HepG2 (cell line): ENCODE measurements at regions not wholly inside any gene's neighbourhood (a gene's known extent, or its start where the extent isn't known, plus 50 kb on each side); places are given as distances from the start of the nearest gene placed in this dataset.

Experiments
- ATAC-seq: fragments of 200-7000 bp; cut with Tn5 transposase; 3 replicates; pipeline ENCODE4 v1.9.1; 2020; ENCODE audit warnings: mild to moderate bottlenecking, moderate library complexity
- BruUV-seq: library from RNA; stranded (reverse); fragments of 400-500 nt; replicated peaks from 2 replicates; lab custom pipeline; 2021; lab: Mats Ljungman, UMichigan
- CTCF ChIA-PET: fragments of 300-600 bp; formaldehyde crosslinking; extraction: SDS; loops from one replicate; lab custom pipeline; 2021; ENCODE audit warnings: low total read pairs, inconsistent platforms, low intra/inter-chr PET ratio; lab: Yijun Ruan, JAX
- POLR2A ChIA-PET: fragments of 350-600 bp; sonication (Branson Sonifier 250); formaldehyde crosslinking; loops from one replicate; lab custom pipeline; 2020; ENCODE audit warnings: antibody characterized with exemption, inconsistent platforms; lab: Yijun Ruan, JAX
- DNase-seq: peaks from one replicate; pipeline ENCODE4 v3.0.0-alpha.2; 2015; ENCODE audit warnings: low spot score
- FAIRE-seq: peaks from 3 replicates; lab custom pipeline; 2011; peaks lifted over from hg19 to GRCh38; lab: Jason Lieb, UNC
- H2AFZ ChIP-seq: one replicate; pipeline ENCODE4 v1.6.1; 2011; ENCODE audit warnings: low read length, inconsistent platforms
- H3K27ac ChIP-seq: fragments of 300-600 bp; 3 replicates; pipeline ENCODE4 v1.8.0; 2011; ENCODE audit warnings: mixed run types, mild to moderate bottlenecking, mixed read lengths, low read length, inconsistent platforms; ENCODE audit not compliant: insufficient read depth; ENCODE audit errors: extremely low read length
- H3K27me3 ChIP-seq, 2 experiments: fragments of 200-600 bp in 1 of 2; 2 replicates in 1 of 2; 3 replicates in 1 of 2; pipeline versions ENCODE4 v1.6.0 to v1.8.0; 2011; ENCODE audit warnings: low read length in 2 of 2, mild to moderate bottlenecking in 2 of 2, moderate library complexity in 2 of 2, inconsistent platforms in 1 of 2; ENCODE audit not compliant: insufficient read depth in 2 of 2, control insufficient read depth in 1 of 2
- H3K36me3 ChIP-seq, 2 experiments: fragments of 200-600 bp in 1 of 2; replicated peaks in 1 of 2; 2 replicates in 1 of 2; 3 replicates in 1 of 2; pipeline versions ENCODE4 v1.5.1 to v1.8.0; 2011; ENCODE audit warnings: low read length in 2 of 2, inconsistent platforms in 1 of 2; ENCODE audit not compliant: insufficient read depth in 2 of 2, control insufficient read depth in 1 of 2
- H3K4me1 ChIP-seq: 2 replicates; pipeline ENCODE4 v1.5.1; 2012; ENCODE audit warnings: low read length, inconsistent platforms; ENCODE audit not compliant: insufficient read depth
- H3K4me2 ChIP-seq: 2 replicates; pipeline ENCODE4 v1.6.0; 2011; ENCODE audit warnings: low read depth, low read length, inconsistent platforms
- H3K4me3 ChIP-seq, 3 experiments: fragments of 200-600 bp in 1 of 3; sonication (generic), shearing (Covaris generic) in 1 of 3; replicated peaks in 1 of 3; 2 replicates each; pipeline ENCODE4 v1.5.1; 2011 to 2016; ENCODE audit warnings: low read length in 3 of 3, inconsistent platforms in 2 of 3, low read depth in 2 of 3, mild to moderate bottlenecking in 2 of 3, control low read depth in 1 of 3, mixed read lengths in 1 of 3; ENCODE audit not compliant: insufficient read depth in 1 of 3
- H3K79me2 ChIP-seq: one replicate; pipeline ENCODE4 v1.6.1; 2011; ENCODE audit warnings: low read length, inconsistent platforms; ENCODE audit not compliant: insufficient read depth
- H3K9ac ChIP-seq: 2 replicates; pipeline ENCODE4 v1.6.0; 2011; ENCODE audit warnings: mild to moderate bottlenecking, low read depth, low read length, inconsistent platforms; ENCODE audit not compliant: insufficient read depth
- H3K9me3 ChIP-seq: 2 replicates; pipeline ENCODE4 v1.5.1; 2012; ENCODE audit warnings: mild to moderate bottlenecking, low read length
- H4K20me1 ChIP-seq: 2 replicates; pipeline ENCODE4 v1.6.0; 2011; ENCODE audit warnings: inconsistent platforms, mild to moderate bottlenecking, low read length, moderate library complexity; ENCODE audit not compliant: insufficient read depth
- ATRX ChIP-seq: sonication (generic); formaldehyde crosslinking; IDR thresholded peaks from 2 replicates; pipeline ENCODE4 v1.4.0; 2020; ENCODE audit warnings: missing genetic modification reagents, borderline replicate concordance
- CC2D1A ChIP-seq: sonication (generic); formaldehyde crosslinking; IDR thresholded peaks from 2 replicates; pipeline ENCODE4 v1.8.1; 2023; ENCODE audit warnings: mild to moderate bottlenecking, missing genetic modification reagents
- CCDC6 ChIP-seq: sonication (generic); formaldehyde crosslinking; IDR thresholded peaks from 2 replicates; pipeline ENCODE4 v1.8.1; 2022; ENCODE audit warnings: mild to moderate bottlenecking, missing genetic modification reagents, moderate library complexity
- GTF2F1 ChIP-seq: fragments of 150-350 bp; IDR thresholded peaks from 2 replicates; pipeline ENCODE4 v1.6.1; 2014; ENCODE audit warnings: low read length
- JUNB ChIP-seq: sonication (generic); formaldehyde crosslinking; IDR thresholded peaks from 2 replicates; pipeline ENCODE4 v1.8.0; 2022; ENCODE audit warnings: missing genetic modification reagents, mild to moderate bottlenecking, borderline replicate concordance
- KMT2A ChIP-seq: sonication (generic); formaldehyde crosslinking; IDR thresholded peaks from 2 replicates; pipeline ENCODE4 v1.4.0; 2020; ENCODE audit warnings: missing genetic modification reagents
- MAFG ChIP-seq: sonication (generic); formaldehyde crosslinking; IDR thresholded peaks from 2 replicates; pipeline ENCODE4 v1.5.1; 2020; ENCODE audit warnings: mild to moderate bottlenecking, missing genetic modification reagents
- MED13 ChIP-seq: sonication (generic); formaldehyde crosslinking; IDR thresholded peaks from 2 replicates; pipeline ENCODE4 v1.5.0; 2020; ENCODE audit warnings: missing genetic modification reagents
- MIXL1 ChIP-seq: IDR thresholded peaks from 2 replicates; pipeline ENCODE4 v1.6.1; 2016
- NCOA5 ChIP-seq: sonication (generic); formaldehyde crosslinking; IDR thresholded peaks from 2 replicates; pipeline ENCODE4 v1.4.0; 2020; ENCODE audit warnings: missing genetic modification reagents
- NFE2L2 ChIP-seq: fragments of 150-350 bp; IDR thresholded peaks from 2 replicates; pipeline ENCODE4 v1.6.1; 2014; ENCODE audit warnings: low read length
- NR2C2 ChIP-seq: sonication (generic); formaldehyde crosslinking; IDR thresholded peaks from 2 replicates; pipeline ENCODE4 v1.4.0; 2020; ENCODE audit warnings: missing genetic modification reagents, mild to moderate bottlenecking, moderate library complexity, borderline replicate concordance
- RAD21 ChIP-seq: fragments of 450-650 bp; formaldehyde crosslinking; IDR thresholded peaks from 2 replicates; pipeline ENCODE4 v1.5.0; 2020; ENCODE audit warnings: mild to moderate bottlenecking
- SIX1 ChIP-seq: sonication (generic); formaldehyde crosslinking; IDR thresholded peaks from 2 replicates; pipeline ENCODE4 v1.4.0; 2020; ENCODE audit warnings: missing genetic modification reagents, borderline replicate concordance
- ZNF180 ChIP-seq: sonication (generic); formaldehyde crosslinking; IDR thresholded peaks from 2 replicates; pipeline ENCODE4 v1.4.0; 2020; ENCODE audit warnings: low read depth, missing genetic modification reagents, borderline replicate concordance
- ZNF75D ChIP-seq: sonication (generic); formaldehyde crosslinking; IDR thresholded peaks from 2 replicates; pipeline ENCODE4 v1.8.1; 2023; ENCODE audit warnings: missing genetic modification reagents, mild to moderate bottlenecking, borderline replicate concordance
- ZNF850 ChIP-seq: sonication (generic); formaldehyde crosslinking; conservative IDR thresholded peaks from 2 replicates; pipeline ENCODE4 v1.9.0; 2021; ENCODE audit warnings: mild to moderate bottlenecking, missing genetic modification reagents
- ZSCAN30 ChIP-seq: sonication (generic); formaldehyde crosslinking; IDR thresholded peaks from 2 replicates; pipeline ENCODE4 v1.5.0; 2020; ENCODE audit warnings: mild to moderate bottlenecking, missing genetic modification reagents
- WGBS: methylation state at CpG from one replicate; pipeline ENCODE4 v1.1.6; 2017; ENCODE audit warnings: low lambda C conversion rate; 5-methylcytosine and 5-hydroxymethylcytosine counted together
- in situ Hi-C: cut with HindIII; loops from 2 replicates; pipeline ENCODE4 v1.10.0; 2017; ENCODE audit warnings: low pct_unique_long_range_greater_than_20kb; ENCODE audit not compliant: extremely low pct_ligation_motif_present
- intact Hi-C: fragments of 100-400 bp; cut with micrococcal nuclease; formaldehyde crosslinking; loops from one replicate; pipeline ENCODE4 v1.10.0; 2022; ENCODE audit not compliant: unreplicated experiment
- TF ChIP-seq, protein P1 (sequence below): sonication (generic); formaldehyde crosslinking; IDR thresholded peaks from 2 replicates; pipeline ENCODE4 v1.4.0; 2020; ENCODE audit warnings: mild to moderate bottlenecking, missing genetic modification reagents

DNA sequence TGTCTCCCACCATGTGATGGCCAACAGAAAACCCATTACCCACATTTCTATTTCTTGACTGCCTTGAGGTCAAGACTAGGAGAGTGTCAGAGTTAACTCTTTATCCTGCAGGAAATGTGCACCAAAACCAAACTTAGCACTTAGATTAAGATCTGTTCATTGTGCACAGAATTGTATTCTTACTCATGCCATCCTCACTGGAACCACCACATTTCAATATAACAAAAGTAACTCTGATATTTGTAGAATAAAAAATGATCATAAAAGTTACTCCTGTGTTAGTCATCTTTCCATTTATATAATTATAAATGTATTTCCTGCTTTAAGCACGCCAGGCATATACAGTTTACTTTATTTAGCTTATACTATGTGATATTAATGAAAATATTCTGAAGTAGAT, 193.0 kb upstream of the DPYD start:
- CTCF ChIA-PET = no interaction called here

DNA sequence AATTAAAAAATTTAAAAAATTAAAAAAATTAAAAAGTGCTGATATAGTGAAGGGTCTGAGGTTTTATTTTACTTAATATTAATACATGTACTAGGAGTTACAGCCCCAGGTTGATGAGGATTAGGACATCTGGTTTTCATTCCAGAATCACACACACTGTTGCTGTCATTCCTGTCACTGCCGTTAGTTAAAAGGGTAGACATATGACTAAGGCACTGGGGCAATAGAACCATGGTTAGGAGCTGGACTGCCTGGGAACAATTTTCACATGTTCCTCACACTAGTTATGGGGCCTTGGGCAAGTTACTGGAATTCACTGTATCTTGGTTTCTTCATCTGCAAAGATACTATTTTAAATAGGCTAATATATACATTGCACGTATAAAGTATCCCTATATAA, 191.8 kb upstream of the DPYD start:
- ChIA-PET CTCF (no interaction called here), POLR2A (no interaction called here)
- Histone ChIP-seq H3K36me3 (no peaks in the 10 kb centered on the region), H3K27me3 (no peaks in the 10 kb centered on the region), H4K20me1 (no peaks in the 10 kb centered on the region), H3K27ac (no peak overlapping the region), H3K4me2 (no peak overlapping the region), H3K9me3 (peaks cover 8% of the 10 kb centered on the region), H2AFZ (no peak overlapping the region), H3K9ac (no peak overlapping the region), H3K4me3 (no peak overlapping the region), H3K4me1 (no peaks in the 10 kb centered on the region), H3K79me2 (no peaks in the 10 kb centered on the region)
- in situ Hi-C loops = no loop called here
- BruUV-seq = no TSS peak
- ATAC-seq (no peak), DNase-seq (no peak), FAIRE-seq (no peak)
- intact Hi-C loops = no loop called here
- WGBS = 37% methylated on average over 2 of the region's 2 CpGs
- TF ChIP-seq CCDC6 = no peak
- no peak for TF ChIP-seq JUNB
- no peak for TF ChIP-seq GTF2F1
- TF ChIP-seq ZSCAN30 (CRISPR knock-in tag) = no peak
- no peak for TF ChIP-seq ATRX (CRISPR knock-in tag)
- TF ChIP-seq CC2D1A (CRISPR knock-in tag) = no peak
- TF ChIP-seq NCOA5 (CRISPR knock-in tag) = no peak
- TF ChIP-seq, protein P1, sequence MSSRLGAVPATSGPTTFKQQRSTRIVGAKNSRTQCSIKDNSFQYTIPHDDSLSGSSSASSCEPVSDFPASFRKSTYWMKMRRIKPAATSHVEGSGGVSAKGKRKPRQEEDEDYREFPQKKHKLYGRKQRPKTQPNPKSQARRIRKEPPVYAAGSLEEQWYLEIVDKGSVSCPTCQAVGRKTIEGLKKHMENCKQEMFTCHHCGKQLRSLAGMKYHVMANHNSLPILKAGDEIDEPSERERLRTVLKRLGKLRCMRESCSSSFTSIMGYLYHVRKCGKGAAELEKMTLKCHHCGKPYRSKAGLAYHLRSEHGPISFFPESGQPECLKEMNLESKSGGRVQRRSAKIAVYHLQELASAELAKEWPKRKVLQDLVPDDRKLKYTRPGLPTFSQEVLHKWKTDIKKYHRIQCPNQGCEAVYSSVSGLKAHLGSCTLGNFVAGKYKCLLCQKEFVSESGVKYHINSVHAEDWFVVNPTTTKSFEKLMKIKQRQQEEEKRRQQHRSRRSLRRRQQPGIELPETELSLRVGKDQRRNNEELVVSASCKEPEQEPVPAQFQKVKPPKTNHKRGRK (CRISPR knock-in tag) = no peak
- TF ChIP-seq MIXL1 (CRISPR knock-in tag) = no peak
- no peak for TF ChIP-seq ZNF180 (CRISPR knock-in tag)

More for the DNA sequence above, 193.0 kb upstream of the DPYD start:
- TF ChIP-seq ZNF850 = no peak
- TF ChIP-seq MAFG (CRISPR knock-in tag) = no peak
- TF ChIP-seq MED13 (CRISPR knock-in tag) = no peak
- TF ChIP-seq NFE2L2 = no peak
- TF ChIP-seq ZNF75D (CRISPR knock-in tag) = no peak
- no peak for TF ChIP-seq SIX1
- TF ChIP-seq KMT2A = no peak
- TF ChIP-seq RAD21 (CRISPR knock-in tag) = no peak
- TF ChIP-seq NR2C2 (CRISPR knock-in tag) = no peak
- Histone ChIP-seq H3K27ac (no peak overlapping the region), H3K36me3 (no peaks in the 10 kb centered on the region), H2AFZ (no peak overlapping the region), H3K4me3 (no peak overlapping the region), H3K27me3 (no peaks in the 10 kb centered on the region), H3K9me3 (no peaks in the 10 kb centered on the region), H3K4me2 (no peak overlapping the region), H3K79me2 (no peaks in the 10 kb centered on the region), H4K20me1 (no peaks in the 10 kb centered on the region), H3K4me1 (no peaks in the 10 kb centered on the region), H3K9ac (no peak overlapping the region)
- FAIRE-seq (no peak), ATAC-seq (no peak), DNase-seq (no peak)
- 2% methylated on average over 1 of the region's 1 CpG for WGBS
- intact Hi-C loops = no loop called here
- POLR2A ChIA-PET = no interaction called here
- in situ Hi-C loops = no loop called here
- no TSS peak for BruUV-seq
